LNCAP (cell line): ENCODE measurements at regions not wholly inside any gene's neighbourhood (a gene's known extent, or its start where the extent isn't known, plus 50 kb on each side); places are given as distances from the start of the nearest gene placed in this dataset.

Source experiments
- CTCF ChIP-seq: fragments of 450-650 bp; IDR thresholded peaks from 2 replicates; pipeline ENCODE4 v1.5.1; 2017; ENCODE audit warnings: mild to moderate bottlenecking

DNA sequence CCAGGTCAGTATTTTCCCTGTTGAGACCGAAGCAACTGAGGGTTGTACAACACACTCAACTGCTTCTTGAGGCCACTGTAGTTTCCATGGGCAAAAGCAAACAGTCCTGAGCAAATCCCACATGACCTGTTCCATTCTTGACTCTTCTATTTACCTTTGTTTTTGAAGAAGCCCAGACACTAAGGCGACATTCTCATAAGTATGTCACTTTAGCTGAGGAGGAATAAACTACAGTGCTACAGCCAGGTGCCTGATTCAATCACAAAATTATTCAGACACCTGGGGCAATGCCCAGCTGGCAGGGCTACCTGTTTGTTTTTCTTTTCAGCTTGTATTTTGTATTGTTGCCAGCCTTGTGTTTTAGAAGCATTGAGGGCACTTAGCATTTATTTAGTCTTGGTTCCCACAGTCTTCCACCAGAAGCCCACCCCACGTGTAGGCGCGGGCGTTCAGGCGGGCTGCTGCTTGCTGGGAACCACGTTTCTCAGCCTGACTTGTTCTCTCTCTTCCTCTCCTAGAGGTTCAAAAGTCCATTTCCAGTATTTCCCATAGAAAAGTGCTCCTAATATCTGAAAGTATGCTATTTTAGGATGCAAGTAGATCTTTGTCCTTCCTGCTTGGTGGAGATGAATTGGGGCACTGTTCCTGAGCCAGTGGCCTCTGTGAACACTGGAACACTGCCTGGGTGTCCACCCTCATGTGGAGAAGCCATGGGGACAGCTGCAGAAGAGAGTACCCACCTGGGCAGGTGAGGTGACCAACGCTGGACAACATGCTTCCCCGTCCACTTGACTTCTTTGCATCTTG lies 99.0 kb upstream of the COPS8 start:
- TF ChIP-seq CTCF, result no peak

GRCh38 chr2:236988216-236988615 lies 97.5 kb upstream of the COPS8 start:
- TF ChIP-seq CTCF, result no peak

DNA sequence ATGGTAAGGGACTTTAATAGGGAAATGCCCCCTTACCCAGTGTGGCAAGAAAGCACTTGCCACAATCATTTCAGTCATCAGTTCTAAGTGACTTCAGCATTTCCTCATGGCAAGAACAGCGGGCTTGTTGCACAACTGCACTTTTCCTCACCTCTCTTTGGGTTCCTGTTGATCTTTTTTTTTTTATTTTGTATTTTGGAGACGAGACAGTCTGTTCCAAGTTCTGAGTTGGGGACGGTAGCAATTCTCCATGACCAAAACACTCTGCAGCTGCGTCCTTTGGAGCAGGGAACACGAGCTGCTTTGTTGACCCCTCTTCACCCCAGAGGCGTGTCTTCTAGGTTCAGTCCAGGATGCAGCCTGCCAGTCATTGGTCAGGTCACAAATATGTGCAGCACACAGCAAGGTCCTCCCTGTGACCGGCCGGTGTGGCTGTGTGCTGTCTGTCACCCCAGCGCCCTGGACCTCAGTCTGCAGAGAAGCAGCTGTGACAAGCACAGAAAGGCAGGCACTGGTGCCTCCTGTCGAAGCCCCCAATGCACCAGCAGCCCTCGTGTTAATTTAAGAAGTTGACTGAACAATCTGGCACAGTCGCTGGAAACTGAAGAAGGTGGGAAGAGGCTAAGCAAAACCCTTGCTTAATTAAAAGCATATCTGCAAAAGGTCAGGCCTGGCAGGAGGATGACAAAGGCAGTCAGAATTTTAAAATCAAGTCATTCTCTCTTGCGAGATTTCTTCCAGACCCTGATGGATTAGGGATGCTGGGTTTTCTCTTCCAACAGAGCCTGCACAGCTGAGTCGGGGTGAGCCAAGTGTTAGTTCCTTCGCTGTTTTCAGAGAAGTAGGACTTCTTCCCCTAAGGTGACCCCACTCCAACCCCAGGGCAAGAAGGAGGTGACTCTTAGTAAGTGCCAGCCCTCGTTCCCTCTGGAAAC lies 96.7 kb upstream of the COPS8 start:
- no peak for TF ChIP-seq CTCF

GRCh38 chr2:236990552-236990951 lies 95.1 kb upstream of the COPS8 start:
- TF ChIP-seq CTCF, result no peak

- TF ChIP-seq CTCF, result no peak
Observed at GRCh38 chr2:236991874-236992273, 93.8 kb upstream of the COPS8 start.

GRCh38 chr2:236993286-236993685 lies 92.4 kb upstream of the COPS8 start:
- no peak for TF ChIP-seq CTCF

GRCh38 chr2:236994361-236994760 lies 91.3 kb upstream of the COPS8 start:
- no peak for TF ChIP-seq CTCF
